DMS 273 treated with DMSO at 0.1 percent for 48 hours (cell line): ENCODE measurements at regions not wholly inside any gene's neighbourhood (a gene's known extent, or its start where the extent isn't known, plus 50 kb on each side); places are given as distances from the start of the nearest gene placed in this dataset.
A peak's percentile ranks its signal among the peaks of the same experiment; 100 is the strongest.
"Not testable (repeated sequence)": the region's sequence is repeated elsewhere in the genome, so short reads cannot be mapped to it uniquely, and the experiment has no call there.

Experiments
- DNase-seq: peaks from one replicate; lab custom pipeline; 2025; lab: John Stamatoyannopoulos, UW

- DNase-seq = no peak
Observed at GRCh38 chr10:78458983-78459638, 425.4 kb downstream of the RPS24 start.

DNA sequence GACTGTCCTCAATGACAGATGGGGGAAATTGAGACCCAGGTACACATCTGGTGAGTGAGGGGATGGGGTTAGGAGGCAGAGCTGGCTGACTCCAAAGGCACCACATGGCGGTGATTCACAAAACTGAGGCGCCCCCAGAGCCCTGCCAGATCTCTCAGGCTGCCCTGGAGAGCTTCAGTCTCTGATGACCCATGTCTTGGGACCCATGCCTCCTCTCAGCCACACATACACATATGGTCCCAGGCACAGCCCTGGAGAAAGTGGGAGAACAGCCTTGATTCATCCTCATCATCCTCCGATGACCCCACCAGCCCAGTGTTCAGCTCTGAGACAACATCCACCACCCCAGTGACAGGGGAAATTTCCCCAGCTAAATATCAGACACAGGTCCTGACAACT lies 426.0 kb downstream of the RPS24 start:
- DNase-seq = no peak

GRCh38 chr10:78460204-78460603 lies 426.5 kb downstream of the RPS24 start:
- no peak for DNase-seq

- DNase-seq = no peak
Observed at GRCh38 chr10:78461333-78461732, 427.7 kb downstream of the RPS24 start.

DNA sequence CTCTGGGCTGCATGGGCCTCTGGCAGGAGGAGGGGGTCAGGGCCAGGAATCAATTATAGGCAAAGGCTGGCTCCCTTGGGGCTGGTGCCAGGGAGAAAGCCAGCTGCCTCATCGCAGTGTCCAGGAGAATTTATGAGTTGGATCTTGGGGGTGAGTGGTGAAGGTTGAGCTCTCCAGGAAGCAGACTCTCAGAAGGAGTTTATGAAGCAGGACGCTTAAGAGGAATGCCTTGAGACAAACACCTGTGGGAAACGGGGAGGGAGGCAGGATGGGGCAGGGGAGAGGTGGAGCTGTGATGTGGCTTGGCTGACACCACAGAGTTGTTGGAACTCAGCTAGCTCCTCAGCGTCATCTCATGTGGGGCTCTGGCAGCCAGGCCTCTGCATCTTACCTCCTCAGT lies 428.5 kb downstream of the RPS24 start:
- DNase-seq = no peak

GRCh38 chr10:78462726-78463228 lies 429.1 kb downstream of the RPS24 start:
- no peak for DNase-seq

DNA sequence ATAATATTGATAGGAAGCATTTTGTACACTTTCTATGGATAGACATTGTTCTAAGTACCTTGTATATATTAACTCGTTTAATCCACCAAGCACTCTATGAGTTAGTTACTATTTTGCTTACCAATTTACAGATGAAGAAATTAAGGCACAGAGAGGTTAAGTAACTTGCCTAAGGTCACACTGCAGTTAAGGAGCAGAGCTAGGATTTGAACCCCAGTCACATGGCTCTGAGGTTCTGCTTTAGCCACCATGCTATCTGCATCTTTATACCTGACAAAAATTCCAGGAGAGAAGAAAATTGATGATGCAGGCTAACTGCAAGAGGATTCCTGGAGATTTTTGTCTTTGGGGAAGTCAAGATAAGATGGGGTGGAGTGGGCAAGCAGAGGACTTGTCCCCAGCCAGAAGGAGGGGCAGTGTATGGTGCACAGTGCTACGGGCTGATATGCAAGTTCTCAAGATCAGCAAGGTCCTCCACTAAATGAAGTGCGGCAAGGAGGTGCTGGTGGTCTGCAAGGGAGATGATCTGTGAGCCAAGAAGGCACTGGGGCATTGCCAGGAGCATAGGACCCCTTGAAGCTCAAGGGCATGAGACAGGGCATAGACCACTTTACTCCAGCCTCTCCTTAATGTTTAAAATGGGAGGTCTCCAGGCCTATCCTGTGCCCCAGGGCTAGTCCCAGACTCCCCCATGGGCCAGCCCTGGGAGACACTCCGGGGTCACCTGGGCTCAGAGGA lies 430.6 kb downstream of the RPS24 start:
- no peak for DNase-seq

GRCh38 chr10:78464856-78465267 lies 431.2 kb downstream of the RPS24 start:
- DNase-seq = no peak

GRCh38 chr10:78465431-78465830 lies 431.8 kb downstream of the RPS24 start:
- DNase-seq = no peak

DNA sequence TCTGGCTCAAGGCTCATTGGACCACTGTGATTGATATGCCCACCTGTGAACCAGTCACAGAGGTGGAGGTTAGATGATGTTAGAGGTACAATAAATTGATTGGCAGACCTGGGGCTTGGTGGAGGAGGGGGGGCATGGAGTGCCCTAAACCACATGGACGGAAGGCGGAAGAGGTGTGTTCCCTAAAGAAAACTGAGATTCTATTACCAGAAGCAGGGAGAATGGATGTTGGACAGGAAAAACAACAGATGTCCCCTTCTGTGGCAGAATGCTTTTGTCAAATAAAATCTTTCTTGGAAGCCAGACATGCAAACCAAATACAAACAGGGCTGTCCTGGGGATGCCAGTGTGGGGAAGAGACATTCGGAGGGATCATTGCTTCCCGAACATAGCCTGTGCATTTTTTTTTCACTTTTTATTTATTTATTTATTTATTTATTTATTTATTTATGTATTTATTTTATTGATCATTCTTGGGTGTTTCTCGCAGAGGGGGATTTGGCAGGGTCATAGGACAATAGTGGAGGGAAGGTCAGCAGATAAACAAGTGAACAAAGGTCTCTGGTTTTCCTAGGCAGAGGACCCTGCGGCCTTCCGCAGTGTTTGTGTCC lies 433.9 kb downstream of the RPS24 start:
- DNase-seq = peak; percentile 80

DNA sequence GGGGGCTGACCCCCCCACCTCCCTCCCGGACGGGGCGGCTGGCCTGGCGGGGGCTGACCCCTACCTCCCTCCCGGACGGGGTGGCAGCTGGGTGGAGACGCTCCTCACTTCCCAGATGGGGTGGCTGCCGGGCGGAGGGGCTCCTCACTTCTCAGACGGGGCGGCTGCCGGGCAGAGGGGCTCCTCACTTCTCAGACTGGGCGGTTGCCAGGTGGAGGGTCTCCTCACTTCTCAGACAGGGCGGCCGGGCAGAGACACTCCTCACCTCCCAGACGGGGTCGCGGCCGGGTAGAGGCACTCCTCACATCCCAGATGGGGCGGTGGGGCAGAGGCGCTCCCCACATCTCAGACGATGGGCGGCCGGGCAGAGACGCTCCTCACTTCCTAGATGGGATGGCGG lies 435.1 kb downstream of the RPS24 start:
- DNase-seq = not testable (repeated sequence)

- DNase-seq = peak; percentile 25
Observed at GRCh38 chr10:78470267-78471103, 436.8 kb downstream of the RPS24 start.

GRCh38 chr10:78471326-78471722 lies 437.7 kb downstream of the RPS24 start:
- DNase-seq = no peak

DNA sequence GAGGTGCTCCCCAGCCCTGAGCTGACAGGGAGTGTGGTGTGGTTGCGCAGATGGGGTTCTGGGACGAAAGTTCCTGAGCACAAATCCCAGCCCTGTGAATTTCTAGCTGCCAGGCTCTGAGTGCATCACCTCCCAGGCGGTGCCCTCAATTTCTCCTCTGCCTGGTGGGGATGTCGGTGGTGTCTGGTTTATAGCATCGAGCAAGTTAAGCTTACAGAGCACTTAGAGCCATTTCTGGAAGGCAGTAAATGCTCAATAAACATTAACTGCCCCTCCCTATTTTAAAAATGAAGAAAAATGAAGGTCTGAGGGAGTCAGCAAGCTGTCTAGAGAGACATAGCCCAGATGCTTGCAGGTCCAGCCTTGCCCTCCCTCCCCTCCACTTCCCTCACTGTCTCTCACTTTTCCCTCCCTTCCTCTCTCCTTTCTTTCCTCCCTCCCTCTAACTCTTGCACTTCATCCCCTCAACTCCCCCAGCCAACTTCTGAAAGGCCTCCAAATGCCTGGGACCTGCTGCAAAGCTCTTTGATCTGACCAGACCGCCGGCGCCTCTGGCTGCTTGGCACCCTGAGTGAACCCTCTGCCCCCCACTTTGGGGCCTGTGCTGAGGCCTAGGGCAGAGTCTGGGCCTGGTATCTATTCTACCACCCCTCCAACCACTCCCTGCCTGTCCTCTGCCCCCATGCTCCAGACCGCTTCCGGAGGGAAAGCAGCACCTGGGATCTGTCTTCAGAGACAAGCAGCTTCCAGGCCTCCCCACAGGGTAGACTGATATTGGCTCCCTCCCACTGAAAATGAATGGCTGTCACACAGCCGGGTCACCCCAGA lies 438.3 kb downstream of the RPS24 start:
- no peak for DNase-seq

DNA sequence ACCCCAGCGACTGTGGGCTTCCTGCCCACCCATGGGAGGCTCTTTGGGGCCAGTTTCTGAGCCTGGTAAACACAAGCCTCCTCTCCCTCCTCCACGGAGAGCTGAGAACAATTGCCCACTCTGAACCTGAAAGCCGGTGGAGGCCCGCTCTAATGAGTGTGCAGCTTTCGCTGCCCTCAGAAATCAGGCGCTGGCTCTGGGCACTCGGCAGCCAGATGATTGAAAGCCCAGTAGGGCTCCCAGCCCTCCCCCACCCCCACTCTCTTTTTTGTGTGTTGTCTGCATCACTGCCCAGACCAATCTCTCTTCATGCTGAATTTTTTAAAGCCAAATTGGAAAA lies 438.9 kb downstream of the RPS24 start:
- no peak for DNase-seq

DNA sequence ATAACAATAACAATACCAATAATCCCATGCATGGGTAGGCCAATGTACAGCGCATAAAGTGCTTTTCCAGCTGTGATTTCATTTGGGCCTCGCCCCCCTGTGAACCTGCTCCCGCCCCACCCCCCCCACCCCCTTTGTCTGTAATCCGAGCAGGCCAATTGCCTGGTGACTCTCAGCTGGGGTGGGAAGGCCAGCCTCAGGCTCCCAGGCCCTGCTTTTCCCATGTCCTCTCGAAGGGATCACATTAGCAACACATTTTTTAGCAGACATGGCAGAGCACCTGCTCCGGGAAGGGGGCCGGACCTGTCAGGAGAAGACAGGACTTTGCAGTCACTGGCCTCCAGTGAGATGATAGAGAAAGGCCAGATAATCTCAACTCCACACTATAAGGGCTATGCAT lies 439.3 kb downstream of the RPS24 start:
- DNase-seq = no peak

DNA sequence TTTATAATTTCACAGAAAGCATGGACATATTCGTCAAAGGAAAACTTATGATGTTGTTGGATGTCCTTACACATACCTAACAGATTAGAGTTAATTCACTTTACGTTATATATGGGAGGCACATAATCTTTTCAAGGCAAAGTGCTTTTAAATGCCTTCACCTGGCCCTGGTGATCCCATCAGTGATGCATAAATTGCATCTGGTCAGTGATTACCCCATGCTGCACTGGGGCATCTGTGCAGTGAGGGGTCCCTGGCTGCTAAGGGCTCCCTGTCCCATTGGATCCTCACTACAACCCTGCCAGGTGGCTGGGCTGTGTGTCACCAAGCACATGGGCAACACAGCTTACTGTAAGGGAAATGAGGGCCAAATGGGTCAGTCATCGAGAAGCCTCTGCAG lies 441.1 kb downstream of the RPS24 start:
- DNase-seq = no peak

GRCh38 chr10:78475437-78475836 lies 441.8 kb downstream of the RPS24 start:
- no peak for DNase-seq

GRCh38 chr10:78476156-78476555 lies 442.5 kb downstream of the RPS24 start:
- no peak for DNase-seq

GRCh38 chr10:78476844-78477243 lies 443.2 kb downstream of the RPS24 start:
- DNase-seq = no peak

- DNase-seq = no peak
Observed at GRCh38 chr10:78478919-78479318, 445.3 kb downstream of the RPS24 start.
